ENCODE measurements at regions not wholly inside any gene's neighbourhood (a gene's known extent, or its start where the extent isn't known, plus 50 kb on each side); places are given as distances from the start of the nearest gene placed in this dataset.

DNA sequence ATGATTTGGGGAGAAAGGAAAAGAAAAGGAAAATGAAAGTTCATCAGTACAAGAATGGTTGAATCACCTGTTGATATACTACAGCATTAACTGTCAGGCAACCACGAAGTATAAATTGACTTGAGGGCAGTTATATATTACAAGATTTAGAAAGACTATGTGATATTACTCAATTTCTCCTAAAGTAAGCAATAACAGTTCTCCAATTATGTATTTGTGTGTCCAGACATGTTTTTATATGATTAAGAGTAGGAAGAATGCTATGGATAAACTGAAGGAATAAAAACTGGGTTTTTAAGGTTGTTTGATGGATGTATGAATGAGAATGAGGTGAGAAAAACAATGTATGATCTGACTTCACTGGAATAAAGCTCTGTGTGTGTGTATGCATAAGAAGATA is 2234.4 kb downstream of the ARAP2 start:
- Mint-ChIP-seq H3K27ac (ENCODE audit: low read depth, unreplicated experiment) (peak overlapping the region; percentile 37), H3K4me3 (ENCODE audit: unreplicated experiment) (peak overlapping the region; percentile 4), H3K27me3 (ENCODE audit: insufficient read depth, unreplicated experiment) (no peaks in the 10 kb centered on the region), H3K9me3 (ENCODE audit: unreplicated experiment) (no peaks in the 10 kb centered on the region), H3K36me3 (ENCODE audit: insufficient read depth, unreplicated experiment) (no peaks in the 10 kb centered on the region), H3K4me1 (ENCODE audit: insufficient read depth, unreplicated experiment) (peaks cover 3% of the 10 kb centered on the region)
- CTCF ChIA-PET = no interaction called here
- intact Hi-C loops (cut with micrococcal nuclease) = no loop called here
- TF ChIP-seq, protein P1, sequence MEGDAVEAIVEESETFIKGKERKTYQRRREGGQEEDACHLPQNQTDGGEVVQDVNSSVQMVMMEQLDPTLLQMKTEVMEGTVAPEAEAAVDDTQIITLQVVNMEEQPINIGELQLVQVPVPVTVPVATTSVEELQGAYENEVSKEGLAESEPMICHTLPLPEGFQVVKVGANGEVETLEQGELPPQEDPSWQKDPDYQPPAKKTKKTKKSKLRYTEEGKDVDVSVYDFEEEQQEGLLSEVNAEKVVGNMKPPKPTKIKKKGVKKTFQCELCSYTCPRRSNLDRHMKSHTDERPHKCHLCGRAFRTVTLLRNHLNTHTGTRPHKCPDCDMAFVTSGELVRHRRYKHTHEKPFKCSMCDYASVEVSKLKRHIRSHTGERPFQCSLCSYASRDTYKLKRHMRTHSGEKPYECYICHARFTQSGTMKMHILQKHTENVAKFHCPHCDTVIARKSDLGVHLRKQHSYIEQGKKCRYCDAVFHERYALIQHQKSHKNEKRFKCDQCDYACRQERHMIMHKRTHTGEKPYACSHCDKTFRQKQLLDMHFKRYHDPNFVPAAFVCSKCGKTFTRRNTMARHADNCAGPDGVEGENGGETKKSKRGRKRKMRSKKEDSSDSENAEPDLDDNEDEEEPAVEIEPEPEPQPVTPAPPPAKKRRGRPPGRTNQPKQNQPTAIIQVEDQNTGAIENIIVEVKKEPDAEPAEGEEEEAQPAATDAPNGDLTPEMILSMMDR (IDR thresholded peaks at IDR 0.05; ENCODE audit: unreplicated experiment) = no peak
- peak; percentile 11 for DNase-seq (ENCODE audit: unreplicated experiment)
- no TSS peak for BruUV-seq (replicated peaks)
- POLR2A ChIA-PET = no interaction called here

DNA sequence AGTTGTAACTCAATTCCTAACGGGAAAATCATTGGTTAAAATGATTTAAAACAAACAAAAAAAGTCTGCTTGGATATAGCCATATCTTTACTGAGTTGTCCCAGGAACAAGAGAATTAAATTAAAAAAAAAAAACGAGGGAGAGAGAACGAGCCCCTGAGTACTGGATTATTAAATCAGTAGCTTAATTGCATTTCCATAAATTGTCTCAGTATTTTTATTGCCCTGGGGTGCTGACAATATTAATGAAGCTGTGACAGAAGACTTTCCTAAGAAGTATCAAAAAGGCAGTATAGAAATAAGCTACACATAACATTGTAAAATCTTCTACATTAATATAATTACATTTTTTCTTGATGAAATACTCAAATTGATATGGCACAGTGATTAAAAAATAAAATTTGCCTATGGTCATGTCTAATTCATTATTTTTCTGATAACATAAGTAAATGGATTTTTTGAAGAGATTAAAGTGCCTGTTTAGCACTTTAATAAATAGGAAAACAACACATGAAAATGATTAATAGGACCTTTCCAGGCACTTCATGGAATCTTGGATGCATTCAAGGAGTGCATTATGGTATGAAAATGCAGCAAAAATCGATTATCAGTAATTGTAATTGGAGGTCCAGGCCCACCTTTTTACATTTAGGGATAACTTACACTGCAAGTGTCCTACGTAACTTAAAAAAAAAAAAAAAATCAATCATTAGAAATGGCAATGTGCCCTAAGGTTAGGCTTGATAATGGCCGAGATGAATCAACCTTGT is 2233.4 kb downstream of the ARAP2 start:
- POLR2A ChIA-PET = no interaction called here
- Mint-ChIP-seq H3K4me3 (ENCODE audit: unreplicated experiment) (no peak overlapping the region), H3K9me3 (ENCODE audit: unreplicated experiment) (no peaks in the 10 kb centered on the region), H3K4me1 (ENCODE audit: insufficient read depth, unreplicated experiment) (peaks cover 6% of the 10 kb centered on the region), H3K36me3 (ENCODE audit: insufficient read depth, unreplicated experiment) (no peaks in the 10 kb centered on the region), H3K27me3 (ENCODE audit: insufficient read depth, unreplicated experiment) (no peaks in the 10 kb centered on the region), H3K27ac (ENCODE audit: low read depth, unreplicated experiment) (no peak overlapping the region)
- CTCF ChIA-PET = no interaction called here
- BruUV-seq (replicated peaks) = no TSS peak
- TF ChIP-seq, protein P1 (IDR thresholded peaks at IDR 0.05; ENCODE audit: unreplicated experiment) = no peak
- intact Hi-C loops (cut with micrococcal nuclease) = no loop called here
- DNase-seq (ENCODE audit: unreplicated experiment) = no peak

DNA sequence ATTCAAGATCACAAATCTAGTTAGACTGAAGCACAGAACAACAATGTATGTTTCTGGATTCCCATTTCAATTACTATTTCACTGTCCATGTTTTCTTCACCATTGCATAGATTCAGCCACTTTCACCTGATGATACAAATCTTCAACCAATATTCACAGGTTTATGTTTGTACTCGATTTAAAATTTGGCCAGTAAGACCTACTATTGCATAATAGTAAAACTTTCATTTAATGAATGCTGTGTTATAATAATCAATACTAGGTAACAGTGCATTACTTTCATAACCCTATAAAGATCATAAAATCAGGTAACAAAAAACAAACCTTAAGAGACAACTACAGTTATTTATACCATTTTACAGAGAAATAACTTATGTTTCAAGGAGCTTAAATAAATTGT is 2209.1 kb downstream of the ARAP2 start:
- no peak for DNase-seq (ENCODE audit: unreplicated experiment)
- TF ChIP-seq, protein P1 (IDR thresholded peaks at IDR 0.05; ENCODE audit: unreplicated experiment) = no peak
- BruUV-seq (replicated peaks) = no TSS peak
- H3K27ac Mint-ChIP-seq (ENCODE audit: low read depth, unreplicated experiment) = no peak overlapping the region
- no peaks in the 10 kb centered on the region for H3K4me1 Mint-ChIP-seq (ENCODE audit: insufficient read depth, unreplicated experiment)
- H3K27me3 Mint-ChIP-seq (ENCODE audit: insufficient read depth, unreplicated experiment) = no peaks in the 10 kb centered on the region
- intact Hi-C loops (cut with micrococcal nuclease) = no loop called here
- ChIA-PET POLR2A (interaction anchor here (0.7 kb wide), 1 partner anchor 145 kb away, joined by 5 read pairs; no protein-coding TSS in a partner anchor), CTCF (no interaction called here)
- H3K9me3 Mint-ChIP-seq (ENCODE audit: unreplicated experiment) = no peaks in the 10 kb centered on the region
- no peak overlapping the region for H3K4me3 Mint-ChIP-seq (ENCODE audit: unreplicated experiment)
- no peaks in the 10 kb centered on the region for H3K36me3 Mint-ChIP-seq (ENCODE audit: insufficient read depth, unreplicated experiment)

DNA sequence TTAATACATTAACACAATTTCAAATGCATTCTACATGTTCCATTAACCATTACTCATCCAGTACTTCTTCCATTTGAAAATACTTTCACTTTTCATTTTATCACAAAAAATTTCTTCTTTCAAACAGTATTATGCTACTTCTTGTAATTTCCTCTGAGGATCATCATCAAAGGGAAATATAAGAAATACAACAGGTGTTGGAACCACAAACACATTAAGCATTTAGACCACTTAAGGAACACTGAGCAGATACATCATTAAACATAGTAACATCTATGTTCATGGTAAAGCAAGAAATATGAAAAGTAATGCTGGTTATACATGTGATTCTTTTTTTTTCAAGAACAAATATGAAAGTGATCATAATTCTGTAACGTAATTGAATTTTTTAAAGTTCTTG is 2207.0 kb downstream of the ARAP2 start:
- CTCF ChIA-PET = no interaction called here
- H3K27ac Mint-ChIP-seq (ENCODE audit: low read depth, unreplicated experiment) = no peak overlapping the region
- no peaks in the 10 kb centered on the region for H3K36me3 Mint-ChIP-seq (ENCODE audit: insufficient read depth, unreplicated experiment)
- no peaks in the 10 kb centered on the region for H3K27me3 Mint-ChIP-seq (ENCODE audit: insufficient read depth, unreplicated experiment)
- POLR2A ChIA-PET = no interaction called here
- H3K4me1 Mint-ChIP-seq (ENCODE audit: insufficient read depth, unreplicated experiment) = no peaks in the 10 kb centered on the region
- TF ChIP-seq, protein P1 (IDR thresholded peaks at IDR 0.05; ENCODE audit: unreplicated experiment) = no peak
- no peak for DNase-seq (ENCODE audit: unreplicated experiment)
- no peaks in the 10 kb centered on the region for H3K9me3 Mint-ChIP-seq (ENCODE audit: unreplicated experiment)
- no peak overlapping the region for H3K4me3 Mint-ChIP-seq (ENCODE audit: unreplicated experiment)
- intact Hi-C loops (cut with micrococcal nuclease) = no loop called here
- BruUV-seq (replicated peaks) = no TSS peak

All from MCF 10A (cell line).